ENCODE measurements at regions not wholly inside any gene's neighbourhood (a gene's known extent, or its start where the extent isn't known, plus 50 kb on each side); places are given as distances from the start of the nearest gene placed in this dataset.
"Not testable (repeated sequence)": the region's sequence is repeated elsewhere in the genome, so short reads cannot be mapped to it uniquely, and the experiment has no call there.

DNA sequence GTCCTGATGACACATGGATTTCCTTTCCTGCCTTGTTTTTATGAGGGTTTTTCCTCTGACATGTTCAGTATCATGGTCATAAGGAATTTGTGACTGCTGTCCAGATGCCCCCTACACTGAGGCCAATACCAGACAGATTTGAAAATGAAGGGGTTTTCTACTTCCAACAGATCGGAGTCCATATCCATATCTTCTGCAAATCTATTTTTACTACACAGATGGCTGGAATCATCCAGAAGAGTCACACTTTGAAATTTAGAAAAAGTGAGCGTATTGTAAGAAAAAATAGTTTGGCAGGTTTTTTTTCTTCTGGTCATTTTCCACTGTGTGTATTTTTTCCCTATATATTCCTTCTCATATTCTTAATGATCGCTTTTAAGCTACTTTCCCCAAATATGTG, 197.5 kb upstream of the LRRC3B start:
- DNase-seq = no peak

DNA sequence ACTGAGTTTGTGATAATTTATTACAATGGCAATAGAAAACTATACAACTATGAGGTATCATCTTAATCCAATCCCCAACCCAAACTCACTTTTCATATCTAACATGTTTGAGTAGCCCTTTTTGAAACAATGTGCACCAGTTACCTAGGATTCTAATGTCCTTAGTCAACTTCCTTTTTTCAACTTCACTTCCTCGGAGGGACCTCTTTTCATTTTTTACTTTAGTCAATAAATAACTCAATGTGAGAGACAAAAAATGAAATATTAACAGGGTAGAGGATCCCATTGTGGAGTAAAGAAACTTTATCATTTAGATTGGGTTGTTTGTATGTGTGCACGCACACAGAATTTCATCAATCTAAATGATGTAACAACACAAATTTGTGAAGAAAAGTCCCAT, 193.6 kb upstream of the LRRC3B start:
- no peak for DNase-seq

DNA sequence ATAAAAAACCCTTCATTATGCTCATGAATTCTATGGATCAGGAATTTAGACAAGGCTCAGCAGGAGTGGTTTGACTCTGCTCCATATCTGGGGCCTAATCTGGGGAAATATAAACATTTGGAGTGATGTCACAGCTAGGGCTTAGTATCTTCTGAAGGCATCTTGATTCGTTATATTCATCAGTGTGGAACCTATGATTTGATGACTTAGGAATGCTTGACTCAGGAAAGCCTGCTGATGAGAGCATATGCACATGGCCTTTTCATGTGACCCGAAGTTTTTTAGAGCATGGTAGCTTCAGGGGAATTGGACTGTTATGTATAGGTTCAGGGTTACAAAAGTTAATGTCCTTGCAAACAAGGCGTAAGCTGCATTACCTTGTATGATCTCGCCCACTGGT, 184.9 kb upstream of the LRRC3B start:
- no peak for DNase-seq

DNA sequence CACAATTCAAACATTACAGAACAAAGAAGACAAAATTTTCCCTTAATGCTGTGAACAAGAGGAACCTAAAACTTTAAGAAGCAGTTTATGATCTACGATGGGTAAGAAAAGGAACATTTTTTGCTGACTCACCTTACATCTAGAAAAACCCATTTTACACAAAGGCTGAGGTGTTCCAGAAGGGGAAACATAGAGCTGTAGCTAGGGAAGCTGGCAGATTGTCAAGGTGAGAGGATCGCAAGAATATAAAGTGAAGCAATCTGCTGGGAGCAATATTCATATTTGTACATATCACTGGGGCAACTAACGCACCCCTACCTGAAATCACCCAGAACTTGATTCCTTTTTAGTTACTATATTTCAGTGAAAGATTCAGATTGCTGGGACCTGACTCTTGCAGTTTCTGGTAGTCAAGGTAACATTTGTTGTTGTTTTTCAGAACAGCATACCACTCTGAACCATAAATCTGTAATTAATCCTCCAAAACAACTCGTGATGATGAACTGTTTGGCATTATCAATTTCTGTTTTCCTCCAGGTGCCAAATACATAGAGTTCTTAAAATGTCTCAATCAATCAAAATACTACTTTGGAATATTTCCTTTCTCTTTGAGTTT, 184.1 kb upstream of the LRRC3B start:
- DNase-seq = no peak

DNA sequence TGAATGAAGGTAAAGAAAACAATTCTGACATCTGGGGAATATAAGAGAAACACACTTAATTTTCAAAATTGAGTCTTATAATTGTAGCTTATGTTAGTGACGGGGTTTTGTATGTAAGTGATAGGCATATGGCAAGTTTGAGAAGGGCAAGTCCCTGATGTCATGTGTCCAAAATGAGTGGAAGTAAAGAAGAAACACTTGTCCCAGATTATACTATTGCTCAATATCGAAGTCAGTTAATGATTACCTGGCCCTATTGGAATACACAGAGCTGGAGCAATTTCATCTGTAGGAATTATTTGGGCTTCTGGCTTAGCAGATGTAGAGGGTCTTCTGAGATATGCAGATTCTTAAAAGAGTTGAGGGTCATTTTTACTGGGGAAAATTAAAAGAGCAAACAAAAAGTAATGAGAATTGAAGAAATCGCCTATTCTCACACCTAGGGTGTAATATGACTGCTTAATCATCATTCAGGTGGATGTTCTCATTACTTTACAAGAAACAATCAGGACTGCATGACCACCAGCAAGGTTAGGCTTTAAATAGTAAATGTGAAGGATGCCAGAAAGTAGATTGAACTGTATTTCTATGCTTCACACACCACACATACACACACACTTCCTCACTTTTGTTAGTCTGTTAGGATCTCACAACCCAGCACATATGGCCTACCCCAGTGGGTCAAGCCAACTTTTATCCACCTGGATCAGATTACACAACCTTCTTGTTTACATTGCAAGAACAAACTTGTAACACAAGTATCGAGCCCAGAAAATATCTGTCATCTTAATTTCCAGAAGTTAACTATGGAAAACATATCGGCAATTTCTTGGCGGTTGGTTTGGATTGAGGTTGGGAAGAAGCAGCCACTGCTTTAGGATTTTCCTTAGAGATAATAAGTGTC, 183.3 kb upstream of the LRRC3B start:
- DNase-seq = no peak

DNA sequence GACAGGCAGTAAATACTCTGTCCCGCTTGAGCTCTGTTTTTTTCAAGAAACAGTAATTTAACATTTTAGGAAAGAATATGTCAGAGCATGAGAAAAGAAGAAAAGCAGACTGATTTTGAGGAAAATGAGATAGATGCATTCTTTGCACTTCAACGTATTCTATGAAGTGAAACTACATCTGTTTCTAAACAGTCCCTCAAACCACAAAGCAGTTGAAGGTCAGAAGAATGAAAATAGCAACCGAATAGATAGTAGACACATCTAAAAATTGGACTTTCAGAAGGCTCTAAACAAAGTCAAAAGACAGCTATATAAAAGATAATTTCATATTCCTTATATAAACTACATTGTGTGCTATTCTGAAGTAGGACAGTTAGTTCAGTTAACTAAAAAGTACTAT, 172.6 kb upstream of the LRRC3B start:
- DNase-seq = no peak

- DNase-seq = no peak
Observed at GRCh38 chr3:26452363-26452762, 170.2 kb upstream of the LRRC3B start.

DNA sequence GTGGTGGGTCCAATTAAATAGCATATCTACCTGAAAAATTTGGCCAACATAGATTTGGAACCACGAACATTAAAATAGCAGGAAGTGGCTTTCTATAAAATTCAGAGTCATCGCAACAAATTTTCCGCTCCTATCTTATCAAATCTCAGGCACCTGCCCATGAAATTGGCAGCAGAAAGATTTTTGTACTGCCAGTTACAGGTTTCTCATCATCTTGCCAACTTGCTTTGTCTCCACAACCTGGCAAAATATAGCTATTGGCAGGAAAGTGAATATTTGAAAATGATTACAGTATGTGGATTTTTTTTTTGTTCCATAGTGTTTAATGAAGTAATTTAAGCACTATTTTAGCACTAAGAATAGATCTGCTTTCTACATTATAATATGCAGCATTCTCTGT, 161.6 kb upstream of the LRRC3B start:
- no peak for DNase-seq

DNA sequence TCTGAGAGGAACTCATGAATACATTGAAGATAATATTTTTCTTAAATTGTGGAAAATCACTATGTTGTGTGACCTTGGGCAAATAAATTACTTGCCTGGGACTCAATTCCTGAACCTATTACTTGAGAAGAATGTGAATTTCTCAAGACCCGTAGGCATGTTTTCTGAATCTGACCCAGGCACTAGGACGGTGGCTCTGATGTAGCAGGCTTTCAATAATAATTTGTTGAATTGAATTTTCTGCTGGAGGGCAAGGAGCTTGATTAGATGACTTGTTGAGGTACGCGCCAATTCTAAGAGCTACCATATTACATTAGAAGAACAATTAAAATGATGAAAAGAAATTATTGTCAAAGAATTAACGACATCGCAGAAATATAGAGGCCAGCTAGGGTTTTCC, 150.2 kb upstream of the LRRC3B start:
- DNase-seq = no peak

GRCh38 chr3:26474706-26475105, 147.9 kb upstream of the LRRC3B start:
- no peak for DNase-seq

DNA sequence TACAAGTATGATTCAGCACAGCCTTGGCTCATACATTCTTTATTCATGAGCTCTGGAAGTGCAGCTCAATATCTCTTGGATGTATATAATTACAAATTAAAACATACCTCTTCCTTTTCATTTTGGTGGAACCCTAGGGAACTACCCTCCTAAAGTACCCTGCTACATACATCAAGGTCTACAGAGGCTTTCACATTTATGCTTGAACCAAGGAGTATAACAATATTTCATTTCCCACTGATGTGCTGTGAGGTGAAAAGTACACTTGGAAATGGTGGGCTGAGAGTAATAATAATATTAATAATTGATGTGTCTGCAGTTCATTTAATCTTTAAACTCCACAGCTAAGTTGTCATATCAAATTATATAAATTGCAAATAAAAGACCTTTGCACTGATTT, 142.2 kb upstream of the LRRC3B start:
- no peak for DNase-seq

DNA sequence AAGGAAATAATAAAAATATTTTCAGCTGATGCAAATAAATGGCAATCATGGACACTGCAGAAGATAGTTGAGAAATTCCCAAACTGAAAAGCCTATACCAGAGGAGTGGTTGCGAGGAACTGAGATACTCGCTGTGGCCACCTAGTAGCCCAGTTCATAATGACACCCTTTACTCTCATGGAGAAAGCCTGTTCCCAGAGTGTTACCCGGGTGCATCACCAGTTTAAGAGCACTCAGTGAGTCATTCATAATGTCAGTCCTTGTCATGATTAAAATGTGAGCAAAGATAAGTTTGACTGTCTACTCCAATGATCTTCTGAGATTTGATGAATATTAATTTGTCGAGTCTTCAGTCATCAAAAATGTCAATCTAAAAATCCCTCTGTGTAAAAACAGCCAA, 138.4 kb upstream of the LRRC3B start:
- no peak for DNase-seq

- no peak for DNase-seq
Observed at GRCh38 chr3:26498271-26498670, 124.3 kb upstream of the LRRC3B start.

DNA sequence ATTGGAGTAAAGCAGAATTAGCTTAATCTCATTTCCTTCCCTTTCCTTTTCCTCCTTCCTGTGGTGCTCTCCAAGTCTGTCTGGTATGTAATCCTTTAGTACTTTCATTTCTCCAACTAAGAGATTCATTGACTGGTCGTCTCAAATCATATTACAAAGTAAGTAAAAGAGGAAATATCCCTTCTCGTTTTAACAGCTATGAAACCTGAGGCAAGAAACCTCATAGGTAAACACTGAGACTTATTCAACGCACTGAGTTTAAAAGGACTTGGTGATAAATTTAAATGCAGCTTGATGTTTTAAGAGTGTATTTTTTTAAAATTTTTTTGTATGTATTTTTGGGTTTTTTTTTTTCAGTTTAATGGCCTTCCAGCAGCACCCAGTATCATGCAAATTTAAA, 117.2 kb upstream of the LRRC3B start:
- DNase-seq = no peak

GRCh38 chr3:26514445-26515029, 108.0 kb upstream of the LRRC3B start:
- not testable (repeated sequence) for DNase-seq

DNA sequence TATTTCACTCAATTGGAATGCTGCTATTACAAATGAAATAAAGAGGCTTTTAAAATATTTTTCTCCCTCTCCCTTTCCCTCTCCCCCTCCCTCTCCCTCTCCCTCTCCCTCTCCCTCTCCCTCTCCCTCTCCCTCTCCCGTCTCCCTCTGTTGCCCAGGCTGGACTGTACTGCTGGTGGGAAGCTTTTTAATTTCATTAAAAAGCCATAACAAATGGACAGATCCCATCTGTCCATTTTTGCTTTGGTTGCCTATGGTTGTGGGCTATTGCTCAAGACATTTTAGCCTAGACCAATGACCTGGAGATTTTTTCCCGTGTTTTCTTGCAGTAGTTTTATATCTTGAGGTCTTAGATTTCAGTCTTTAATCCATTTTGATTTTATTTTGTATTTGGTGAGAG, 107.2 kb upstream of the LRRC3B start:
- DNase-seq = no peak

- no peak for DNase-seq
Observed at GRCh38 chr3:26521261-26521660, 101.3 kb upstream of the LRRC3B start.

- DNase-seq = no peak
Observed at GRCh38 chr3:26522919-26523318, 99.7 kb upstream of the LRRC3B start.

- no peak for DNase-seq
Observed at GRCh38 chr3:26525013-26525412, 97.6 kb upstream of the LRRC3B start.

DNA sequence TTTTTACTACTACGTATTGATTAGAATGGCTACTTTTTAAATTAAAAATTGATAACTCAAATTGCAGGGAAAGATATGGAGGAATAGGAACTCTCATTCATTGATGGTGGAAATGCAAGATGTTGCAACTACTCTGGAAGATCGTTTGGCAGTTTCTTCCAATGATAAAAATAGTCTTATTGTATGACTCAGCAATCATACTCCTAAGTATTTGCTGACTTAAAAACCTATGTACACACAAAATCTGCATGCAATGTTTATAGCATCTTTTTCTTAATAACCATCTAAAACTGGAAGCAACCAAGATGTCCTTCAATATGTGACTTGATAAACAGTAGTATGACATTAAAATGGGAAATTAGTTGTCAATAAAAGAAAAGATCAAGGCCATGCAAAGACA, 87.4 kb upstream of the LRRC3B start:
- DNase-seq = no peak

DNA sequence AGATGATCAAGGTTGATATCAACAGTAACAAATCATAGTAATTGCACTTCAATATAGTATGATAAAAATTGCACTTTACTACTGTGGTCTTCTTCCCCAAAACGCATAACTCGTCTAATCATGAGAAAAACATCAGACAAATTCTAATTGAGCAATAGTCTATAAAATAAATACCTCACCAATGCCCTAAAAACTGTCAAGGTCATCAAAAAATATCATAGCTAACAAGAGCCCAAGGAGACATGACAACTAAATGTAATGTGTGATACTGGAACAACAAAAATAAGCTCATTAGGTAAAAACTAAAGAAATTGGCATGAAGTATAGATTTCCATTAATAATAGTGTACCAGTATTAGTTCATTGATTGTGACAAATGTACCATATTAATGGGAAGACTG, 85.6 kb upstream of the LRRC3B start:
- no peak for DNase-seq

- no peak for DNase-seq
Observed at GRCh38 chr3:26550413-26550812, 72.2 kb upstream of the LRRC3B start.

DNA sequence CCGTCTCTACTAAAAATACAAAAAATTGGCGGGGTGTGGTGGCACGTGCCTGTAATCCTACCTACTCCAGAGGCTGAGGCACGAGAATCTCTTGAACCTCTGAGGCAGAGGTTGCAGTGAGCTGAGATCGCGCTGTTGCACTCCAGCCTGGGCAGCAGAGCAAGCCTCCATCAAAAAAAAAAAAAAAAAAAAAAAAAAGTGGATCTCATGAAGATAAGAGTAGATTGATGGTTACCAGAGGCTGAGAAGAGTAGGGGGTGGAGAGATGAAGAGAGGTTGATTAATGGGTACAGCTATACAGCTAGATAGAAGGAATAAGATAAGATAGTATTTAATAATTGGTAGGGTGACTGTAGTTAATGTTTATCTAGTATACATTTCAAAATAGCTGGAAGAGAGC, 65.9 kb upstream of the LRRC3B start:
- no peak for DNase-seq

DNA sequence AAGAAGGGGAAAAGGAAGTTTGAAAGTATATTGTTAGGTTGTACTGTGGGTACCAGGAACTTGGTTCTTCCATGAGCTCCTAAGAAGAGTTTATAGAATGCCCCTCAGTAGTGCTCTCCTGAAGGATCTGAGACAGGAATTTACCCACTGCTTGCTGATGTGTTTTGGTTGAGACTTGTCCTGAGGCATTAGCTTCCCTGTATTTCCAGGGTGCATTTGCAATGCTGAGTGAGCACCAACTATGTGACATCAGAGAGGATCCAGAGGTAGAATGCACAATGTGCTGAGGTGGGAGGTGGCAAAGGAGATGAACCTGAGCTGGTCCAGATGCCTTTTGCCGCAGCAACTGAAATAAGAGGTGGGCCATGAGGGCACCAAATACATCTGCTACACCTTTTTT, 64.3 kb upstream of the LRRC3B start:
- DNase-seq = no peak
